Stomach smooth muscle (tissue), 2 donors: ENCODE measurements at regions not wholly inside any gene's neighbourhood (a gene's known extent, or its start where the extent isn't known, plus 50 kb on each side); places are given as distances from the start of the nearest gene placed in this dataset.

Experiments used
- H3K27ac ChIP-seq: one replicate; pipeline ENCODE4 v1.7.0; 2013; ENCODE audit warnings: mild to moderate bottlenecking, low read length, inconsistent platforms
- H3K27me3 ChIP-seq, 2 donors: one replicate each; pipeline ENCODE4 v1.7.0; 2013; ENCODE audit warnings: low read length in 2 of 2; ENCODE audit not compliant: insufficient read depth in 2 of 2, control insufficient read depth in 1 of 2
- H3K36me3 ChIP-seq, 2 donors: one replicate each; pipeline ENCODE4 v1.7.0; 2013; ENCODE audit warnings: low read length in 2 of 2; ENCODE audit not compliant: control insufficient read depth in 2 of 2, insufficient read depth in 2 of 2
- H3K4me1 ChIP-seq: one replicate; pipeline ENCODE4 v1.7.0; 2013; ENCODE audit warnings: low read length; ENCODE audit not compliant: control insufficient read depth, insufficient read depth
- H3K4me3 ChIP-seq, 2 donors: one replicate each; pipeline ENCODE4 v1.7.0; 2013; ENCODE audit warnings: low read length in 2 of 2
- H3K9ac ChIP-seq, 2 donors: one replicate each; pipeline ENCODE4 v1.7.0; 2013; ENCODE audit warnings: low read length in 2 of 2, mild to moderate bottlenecking in 1 of 2
- H3K9me3 ChIP-seq, 2 donors: one replicate each; pipeline ENCODE4 v1.7.0; 2013; ENCODE audit warnings: low read length in 2 of 2; ENCODE audit not compliant: control insufficient read depth in 2 of 2
- donor health status: healthy.
- donor health status: Pancreatic carcinoma.

- H3K9ac ChIP-seq = no peak overlapping the region
- no peaks in the 10 kb centered on the region for H3K27me3 ChIP-seq
- no peaks in the 10 kb centered on the region for H3K36me3 ChIP-seq
- no peak overlapping the region for H3K27ac ChIP-seq
- no peak overlapping the region for H3K4me3 ChIP-seq
- peaks cover 0 to 4% of the 10 kb centered on the region in 2 donors for H3K9me3 ChIP-seq
- peaks cover 31% of the 10 kb centered on the region for H3K4me1 ChIP-seq
Measured at GRCh38 chr1:8113262-8114220, 87.4 kb upstream of the ERRFI1 start.

GRCh38 chr1:8112611-8113261, 86.6 kb upstream of the ERRFI1 start:
- Histone ChIP-seq H3K36me3 (no peaks in the 10 kb centered on the region), H3K27ac (no peak overlapping the region), H3K4me3 (no peak overlapping the region), H3K4me1 (peaks cover 24% of the 10 kb centered on the region), H3K9ac (no peak overlapping the region), H3K9me3 (peaks cover 0 to 4% of the 10 kb centered on the region in 2 donors), H3K27me3 (no peaks in the 10 kb centered on the region)

- H3K9ac ChIP-seq = no peak overlapping the region
- no peaks in the 10 kb centered on the region for H3K27me3 ChIP-seq
- no peaks in the 10 kb centered on the region for H3K36me3 ChIP-seq
- no peak overlapping the region for H3K4me3 ChIP-seq
- H3K9me3 ChIP-seq = peaks cover 0 to 4% of the 10 kb centered on the region in 2 donors
- H3K4me1 ChIP-seq = peaks cover 13% of the 10 kb centered on the region
- no peak overlapping the region for H3K27ac ChIP-seq
Measured at GRCh38 chr1:8111560-8111959, 85.5 kb upstream of the ERRFI1 start.

GRCh38 chr1:8109216-8109615, 83.1 kb upstream of the ERRFI1 start:
- Histone ChIP-seq H3K9me3 (peaks cover 0 to 4% of the 10 kb centered on the region in 2 donors), H3K27me3 (no peaks in the 10 kb centered on the region), H3K36me3 (no peaks in the 10 kb centered on the region), H3K27ac (no peak overlapping the region), H3K9ac (no peak overlapping the region), H3K4me3 (no peak overlapping the region), H3K4me1 (no peaks in the 10 kb centered on the region)

GRCh38 chr1:8107897-8108296, 81.8 kb upstream of the ERRFI1 start:
- no peaks in the 10 kb centered on the region for H3K4me1 ChIP-seq
- H3K4me3 ChIP-seq = no peak overlapping the region
- no peaks in the 10 kb centered on the region for H3K27me3 ChIP-seq
- H3K36me3 ChIP-seq = no peaks in the 10 kb centered on the region
- H3K9ac ChIP-seq = no peak overlapping the region
- H3K9me3 ChIP-seq = peaks cover 0 to 4% of the 10 kb centered on the region in 2 donors
- no peak overlapping the region for H3K27ac ChIP-seq

- H3K9me3 ChIP-seq = no peaks in the 10 kb centered on the region
- H3K36me3 ChIP-seq = no peaks in the 10 kb centered on the region
- H3K4me3 ChIP-seq = no peak overlapping the region
- no peaks in the 10 kb centered on the region for H3K4me1 ChIP-seq
- no peaks in the 10 kb centered on the region for H3K27me3 ChIP-seq
- H3K9ac ChIP-seq = no peak overlapping the region
- H3K27ac ChIP-seq = no peak overlapping the region
Measured at GRCh38 chr1:8104278-8105236, 78.4 kb upstream of the ERRFI1 start.

- H3K9ac ChIP-seq = peak overlapping the region in 1 of 2 donors; percentile 45
- H3K4me1 ChIP-seq = peaks cover 10% of the 10 kb centered on the region
- H3K4me3 ChIP-seq = peak overlapping the region in 1 of 2 donors; percentile 3
- H3K9me3 ChIP-seq = no peaks in the 10 kb centered on the region
- no peaks in the 10 kb centered on the region for H3K36me3 ChIP-seq
- no peaks in the 10 kb centered on the region for H3K27me3 ChIP-seq
- no peak overlapping the region for H3K27ac ChIP-seq
Measured at GRCh38 chr1:8097908-8098307, 71.8 kb upstream of the ERRFI1 start.

- peak overlapping the region; percentile 37 to 45 for H3K9ac ChIP-seq
- peak overlapping the region in 1 of 2 donors; percentile 3 for H3K4me3 ChIP-seq
- no peak overlapping the region for H3K27ac ChIP-seq
- no peaks in the 10 kb centered on the region for H3K9me3 ChIP-seq
- no peaks in the 10 kb centered on the region for H3K36me3 ChIP-seq
- H3K4me1 ChIP-seq = peaks cover 10% of the 10 kb centered on the region
- H3K27me3 ChIP-seq = no peaks in the 10 kb centered on the region
Measured at GRCh38 chr1:8097077-8097799, 71.1 kb upstream of the ERRFI1 start.

GRCh38 chr1:8096105-8097011, 70.2 kb upstream of the ERRFI1 start:
- no peaks in the 10 kb centered on the region for H3K27me3 ChIP-seq
- no peaks in the 10 kb centered on the region for H3K36me3 ChIP-seq
- no peak overlapping the region for H3K27ac ChIP-seq
- peak overlapping the region in 1 of 2 donors; percentile 34 for H3K9ac ChIP-seq
- no peak overlapping the region for H3K4me3 ChIP-seq
- no peaks in the 10 kb centered on the region for H3K9me3 ChIP-seq
- H3K4me1 ChIP-seq = peaks cover 10% of the 10 kb centered on the region
